OCI-LY7 (cell line): ENCODE measurements at regions not wholly inside any gene's neighbourhood (a gene's known extent, or its start where the extent isn't known, plus 50 kb on each side); places are given as distances from the start of the nearest gene placed in this dataset.

Experiments
- EZH2phosphoT487 ChIP-seq: fragments of 200-600 bp; sonication (generic); IDR thresholded peaks from 2 replicates; pipeline ENCODE4 v1.6.1; 2018; ENCODE audit warnings: low read depth, borderline replicate concordance, mild to moderate bottlenecking, mixed run types, antibody characterized with exemption, low read length, moderate library complexity, mixed read lengths
- TF ChIP-seq, protein P1 (sequence below): fragments of 200-600 bp; sonication (generic); conservative IDR thresholded peaks from 2 replicates; pipeline ENCODE4 v1.5.1; 2014; ENCODE audit warnings: mild to moderate bottlenecking, antibody characterized with exemption, low read length, moderate library complexity, mixed read lengths

DNA sequence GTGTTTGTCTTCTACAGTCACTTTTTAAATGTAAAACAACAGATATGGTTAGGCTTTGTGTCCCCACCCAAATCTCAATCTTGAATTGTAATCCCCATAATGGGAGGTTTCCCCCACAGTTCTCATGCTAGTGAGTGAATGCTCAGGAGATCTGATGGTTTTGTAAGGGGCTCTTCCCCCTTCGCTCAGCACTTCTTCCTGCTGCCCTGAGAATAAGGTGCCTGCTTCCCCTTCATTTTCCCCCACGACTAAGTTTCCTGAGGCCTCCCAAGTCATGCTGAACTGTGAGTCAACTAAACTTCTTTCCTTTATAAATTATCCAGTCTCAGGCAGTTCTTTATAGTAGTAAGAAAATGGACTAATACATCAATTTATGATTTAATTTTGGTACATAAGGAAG lies 118.0 kb upstream of the SNTG2 start:
- TF ChIP-seq, protein P1, sequence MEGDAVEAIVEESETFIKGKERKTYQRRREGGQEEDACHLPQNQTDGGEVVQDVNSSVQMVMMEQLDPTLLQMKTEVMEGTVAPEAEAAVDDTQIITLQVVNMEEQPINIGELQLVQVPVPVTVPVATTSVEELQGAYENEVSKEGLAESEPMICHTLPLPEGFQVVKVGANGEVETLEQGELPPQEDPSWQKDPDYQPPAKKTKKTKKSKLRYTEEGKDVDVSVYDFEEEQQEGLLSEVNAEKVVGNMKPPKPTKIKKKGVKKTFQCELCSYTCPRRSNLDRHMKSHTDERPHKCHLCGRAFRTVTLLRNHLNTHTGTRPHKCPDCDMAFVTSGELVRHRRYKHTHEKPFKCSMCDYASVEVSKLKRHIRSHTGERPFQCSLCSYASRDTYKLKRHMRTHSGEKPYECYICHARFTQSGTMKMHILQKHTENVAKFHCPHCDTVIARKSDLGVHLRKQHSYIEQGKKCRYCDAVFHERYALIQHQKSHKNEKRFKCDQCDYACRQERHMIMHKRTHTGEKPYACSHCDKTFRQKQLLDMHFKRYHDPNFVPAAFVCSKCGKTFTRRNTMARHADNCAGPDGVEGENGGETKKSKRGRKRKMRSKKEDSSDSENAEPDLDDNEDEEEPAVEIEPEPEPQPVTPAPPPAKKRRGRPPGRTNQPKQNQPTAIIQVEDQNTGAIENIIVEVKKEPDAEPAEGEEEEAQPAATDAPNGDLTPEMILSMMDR: no peak
- no peak for TF ChIP-seq EZH2phosphoT487
